ENCODE measurements at regions not wholly inside any gene's neighbourhood (a gene's known extent, or its start where the extent isn't known, plus 50 kb on each side); places are given as distances from the start of the nearest gene placed in this dataset.

DNA sequence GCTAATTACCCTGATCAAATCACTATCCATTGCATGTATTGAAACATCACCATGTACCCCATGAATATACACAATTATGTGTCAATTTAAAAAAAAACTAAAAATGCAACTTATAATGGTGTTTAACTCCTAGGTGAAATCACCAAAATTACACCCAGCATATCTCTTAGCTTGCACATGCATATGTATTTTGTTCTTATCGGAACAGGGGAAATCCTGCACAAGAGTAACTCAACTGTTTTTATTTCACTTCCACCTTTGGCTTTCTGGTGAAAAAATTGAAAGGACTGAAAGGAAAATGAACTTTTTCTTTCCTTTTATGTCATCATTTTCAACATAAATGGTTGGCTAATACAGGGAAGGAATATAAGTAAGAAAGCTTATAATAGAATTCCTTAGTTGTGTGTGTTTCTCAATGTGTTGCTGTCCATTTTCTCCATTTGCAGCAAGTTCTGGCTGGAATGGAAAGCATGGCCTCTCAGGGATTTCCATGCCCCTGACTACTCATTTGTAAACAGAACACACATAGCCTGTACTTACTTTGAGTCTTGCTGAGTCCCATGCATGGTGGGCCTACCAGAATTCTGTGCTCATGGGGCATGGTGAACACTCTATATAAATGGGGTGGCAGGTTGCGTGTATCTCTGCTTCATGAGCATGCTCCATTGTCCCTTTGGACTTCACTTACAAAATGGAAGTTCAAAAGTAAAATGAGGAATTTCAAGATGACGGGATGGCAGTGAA is 462.0 kb downstream of the HS3ST3B1 start:
- no peak for DNase-seq (ENCODE audit: low spot score)

DNA sequence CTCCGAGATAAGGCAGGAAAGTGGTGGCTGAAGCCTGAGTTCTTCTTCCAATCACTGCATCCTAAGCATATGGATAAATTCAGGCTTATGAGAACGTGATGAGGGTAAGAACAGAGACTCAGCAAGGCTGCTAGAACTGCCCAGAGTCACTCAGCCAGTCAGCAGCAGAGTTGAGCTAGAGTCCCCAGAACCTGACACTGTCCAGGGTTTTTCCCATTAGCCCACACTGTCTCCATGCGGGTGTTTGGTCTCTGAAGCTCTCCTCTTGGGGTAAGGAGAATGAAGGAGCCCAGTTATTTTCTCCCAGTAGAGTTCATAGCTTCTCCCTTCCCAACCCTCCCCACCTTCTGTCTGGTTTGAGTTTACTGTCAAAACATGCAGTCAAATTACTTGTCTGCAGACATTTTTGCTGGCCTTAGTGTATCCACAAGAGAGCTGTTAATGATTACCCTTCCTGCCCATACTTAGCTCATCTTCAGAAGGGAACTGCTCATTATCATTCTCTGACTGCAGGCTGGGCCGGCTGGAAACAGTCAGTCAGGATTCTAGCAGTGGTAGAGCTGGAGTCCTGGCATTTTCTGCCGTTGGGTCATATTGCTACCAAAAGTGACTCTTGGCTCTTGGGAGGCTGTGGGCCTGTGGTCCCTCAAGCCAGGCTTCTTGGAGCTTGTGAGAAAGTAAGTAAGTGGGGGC is 460.0 kb downstream of the HS3ST3B1 start:
- no peak for DNase-seq (ENCODE audit: low spot score)

DNA sequence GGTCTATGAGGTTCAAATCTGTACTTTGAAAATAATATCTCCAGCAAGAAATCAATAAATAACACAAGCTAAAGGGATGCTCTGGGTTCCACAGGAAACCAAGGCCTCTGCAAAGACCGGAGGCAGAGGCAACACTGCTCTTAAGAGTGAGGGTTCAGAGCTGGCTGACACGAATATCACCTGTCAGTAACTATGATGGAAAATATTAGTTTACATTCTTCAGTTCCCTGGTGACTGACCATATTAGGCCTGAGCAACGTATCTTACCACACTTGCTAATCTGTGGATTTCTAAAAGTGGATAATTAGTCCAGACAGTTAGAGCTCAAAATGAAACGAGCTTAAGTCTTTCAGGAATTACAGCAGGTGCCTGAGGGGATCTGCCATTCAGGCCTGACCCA is 459.3 kb downstream of the HS3ST3B1 start:
- no peak for DNase-seq (ENCODE audit: low spot score)

DNA sequence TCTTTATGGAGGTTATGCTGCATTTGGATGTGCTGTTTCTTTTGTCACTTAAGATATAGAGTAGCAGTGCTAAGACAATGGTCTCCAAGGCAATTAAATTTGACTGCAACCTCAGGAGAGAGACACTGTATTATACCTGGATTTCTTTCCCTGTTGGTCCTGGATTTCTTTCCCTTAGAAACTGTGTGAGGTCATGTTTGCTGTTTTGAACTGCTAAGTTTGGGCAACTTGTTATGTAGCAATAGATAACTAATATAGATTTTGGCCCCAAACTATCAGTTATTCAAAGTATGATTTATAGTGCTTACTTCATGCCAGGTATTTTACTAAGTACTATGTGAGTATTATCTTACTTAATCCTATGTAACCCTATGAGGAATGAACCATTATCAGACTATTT is 458.4 kb downstream of the HS3ST3B1 start:
- DNase-seq (ENCODE audit: low spot score) = no peak

DNA sequence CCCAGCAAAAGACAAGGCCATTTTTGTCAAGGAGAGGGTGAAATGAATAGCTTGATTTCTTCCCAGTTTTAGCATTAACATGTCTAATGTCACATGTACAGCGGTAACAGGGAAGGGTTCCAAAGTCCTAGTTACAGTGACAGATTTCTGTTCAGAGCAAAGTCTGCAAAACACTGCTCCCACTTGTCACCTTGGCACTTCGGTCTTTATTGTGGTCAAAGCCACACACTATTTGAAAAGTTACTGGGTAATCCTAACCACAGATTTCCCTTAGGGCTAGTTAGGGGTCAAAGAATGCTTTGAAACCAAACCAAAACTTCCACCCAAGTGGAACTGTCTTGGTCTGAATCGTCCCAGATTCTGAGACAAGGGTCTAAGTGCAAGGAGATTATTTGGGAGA is 455.6 kb downstream of the HS3ST3B1 start:
- DNase-seq (ENCODE audit: low spot score) = no peak

DNA sequence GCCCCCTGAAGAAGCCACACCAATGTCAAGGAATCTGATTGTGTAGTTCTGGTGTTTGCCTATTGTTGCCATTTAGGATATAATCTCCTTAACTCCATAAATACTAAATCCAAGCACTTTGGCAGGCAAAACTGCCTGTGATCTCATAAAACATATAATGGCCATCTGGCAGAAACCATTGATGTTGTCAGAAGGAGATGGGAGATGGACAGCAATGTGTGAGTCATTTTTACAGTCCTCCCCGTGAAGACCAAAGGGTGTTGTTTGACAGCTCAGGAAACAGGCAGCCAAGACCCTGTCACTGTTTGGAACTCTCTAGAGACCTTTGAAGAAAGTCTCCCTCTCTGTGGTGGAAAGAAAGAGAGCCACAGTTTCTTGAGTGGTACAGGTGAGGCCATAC is 454.1 kb downstream of the HS3ST3B1 start:
- no peak for DNase-seq (ENCODE audit: low spot score)

DNA sequence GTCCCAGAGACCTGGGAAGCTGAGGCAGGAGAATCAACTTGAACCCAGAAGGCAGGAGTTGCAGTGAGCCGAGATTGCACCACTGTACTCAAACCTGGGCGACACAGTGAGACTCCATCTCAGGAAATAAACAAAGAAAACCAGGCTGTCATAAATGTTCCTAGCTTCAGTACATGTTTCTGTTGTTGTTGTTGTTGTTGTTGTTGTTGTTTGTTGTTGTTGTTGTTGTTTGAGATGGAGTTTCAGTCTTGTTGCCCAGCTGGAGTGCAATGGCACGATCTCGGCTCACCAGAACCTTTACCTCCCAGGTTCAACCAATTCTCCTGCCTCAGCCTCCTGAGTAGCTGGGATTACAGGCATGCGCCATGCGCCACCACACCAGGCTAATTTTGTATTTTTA is 452.5 kb downstream of the HS3ST3B1 start:
- DNase-seq (ENCODE audit: low spot score) = no peak

DNA sequence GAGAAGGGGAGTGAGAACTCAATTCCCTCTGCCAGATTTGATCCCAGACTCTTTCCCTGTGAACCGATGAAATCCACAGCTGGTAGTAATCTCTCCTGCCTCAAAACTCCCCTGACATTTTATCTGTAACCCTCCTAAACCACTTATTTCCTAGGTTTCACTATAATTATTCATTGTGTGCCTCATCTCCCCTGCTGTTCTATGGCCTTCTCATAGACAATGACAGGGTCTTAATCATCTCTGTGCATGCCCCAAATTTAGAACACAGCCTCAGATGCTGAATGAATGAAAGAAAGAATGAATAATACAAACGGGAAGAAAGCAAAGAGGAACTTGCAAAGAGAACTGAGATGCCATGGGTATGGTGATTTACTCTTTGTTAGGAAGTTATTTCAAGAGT is 451.1 kb downstream of the HS3ST3B1 start:
- DNase-seq (ENCODE audit: low spot score) = no peak

DNA sequence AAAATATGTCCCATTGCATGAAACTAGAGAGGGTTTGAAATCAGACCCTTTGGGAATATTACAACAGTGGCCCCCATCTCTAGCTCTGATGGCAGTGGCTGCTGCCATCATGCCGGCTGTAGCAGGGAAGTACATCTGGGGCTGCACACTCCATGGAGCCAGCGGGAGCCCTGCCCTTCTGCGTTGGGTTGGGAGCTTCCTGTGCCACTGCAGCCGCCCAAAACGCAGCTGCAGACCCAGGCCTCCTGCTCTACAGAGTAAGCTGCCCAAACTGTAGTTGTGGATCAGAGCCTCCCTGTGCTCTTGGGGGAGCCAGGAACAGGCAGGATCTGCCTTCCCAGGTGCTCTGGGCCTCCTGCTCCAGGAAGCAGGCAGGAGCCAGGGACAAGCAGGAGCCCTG is 450.0 kb downstream of the HS3ST3B1 start:
- DNase-seq (ENCODE audit: low spot score) = no peak

DNA sequence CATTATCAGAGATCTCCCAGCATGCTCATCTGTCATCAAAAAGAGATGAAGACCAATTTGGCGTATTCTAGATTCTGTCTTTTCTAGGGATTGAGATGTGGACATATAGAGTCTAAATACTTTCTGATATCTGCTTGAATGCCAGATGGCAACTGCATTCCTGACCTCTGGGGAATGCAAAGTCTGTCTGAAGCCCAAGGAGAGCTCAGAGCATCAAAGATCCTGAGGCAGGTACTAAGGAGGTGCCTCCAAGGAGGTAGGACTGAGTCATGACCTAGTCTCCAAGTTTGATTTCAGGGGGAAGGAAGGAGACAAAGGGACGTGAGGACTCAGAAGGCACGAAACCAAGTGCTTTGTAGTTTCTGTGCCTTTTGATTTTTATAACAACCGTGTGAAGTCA is 448.4 kb downstream of the HS3ST3B1 start:
- DNase-seq (ENCODE audit: low spot score) = no peak

DNA sequence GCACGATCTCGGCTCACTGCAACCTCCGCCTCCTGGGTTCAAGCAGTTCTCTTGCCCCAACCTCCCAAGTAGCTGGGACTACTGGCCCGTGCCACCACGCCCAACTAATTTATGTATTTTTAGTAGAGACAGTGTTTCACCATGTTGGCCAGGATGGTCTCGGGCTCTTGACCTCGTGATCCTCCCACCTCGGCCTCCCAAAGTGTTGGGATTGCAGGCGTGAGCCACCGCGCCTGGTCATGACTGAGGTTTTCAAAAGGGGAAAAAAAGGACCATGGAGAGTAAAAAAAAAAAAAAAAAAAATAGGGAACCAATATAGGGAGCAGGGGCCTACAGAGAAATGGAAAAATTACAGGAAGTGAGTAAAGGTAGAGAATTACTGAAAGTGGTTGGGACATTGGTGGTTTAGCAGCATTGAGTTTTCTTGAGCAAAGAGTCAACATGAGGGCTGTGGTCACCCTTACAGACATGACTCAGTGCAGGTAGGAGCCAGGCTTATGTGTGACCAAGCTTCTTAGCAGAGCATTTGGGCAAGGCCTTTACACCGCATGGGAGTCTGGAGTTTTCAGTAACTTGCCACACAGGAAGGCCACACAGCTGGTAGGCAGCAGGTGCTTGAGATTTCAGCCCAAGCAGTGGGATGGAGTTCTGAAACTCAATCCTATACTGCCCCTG is 447.3 kb downstream of the HS3ST3B1 start:
- no peak for DNase-seq (ENCODE audit: low spot score)

DNA sequence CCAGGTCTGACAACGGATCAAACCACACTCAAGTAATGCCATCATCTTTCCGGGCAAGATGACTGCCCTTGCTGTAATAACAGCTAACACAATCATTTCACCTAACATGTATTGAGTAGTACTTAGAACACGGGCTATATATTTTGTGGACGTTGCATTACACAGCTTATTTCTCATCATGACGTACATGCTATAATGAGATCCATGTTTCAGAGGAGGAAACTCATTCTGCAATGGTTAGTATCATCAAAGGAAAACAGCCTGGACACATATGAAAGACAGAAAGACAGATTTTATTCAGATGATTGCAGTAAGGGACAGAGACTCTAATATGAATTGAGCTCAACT is 446.7 kb downstream of the HS3ST3B1 start:
- DNase-seq (ENCODE audit: low spot score) = no peak

DNA sequence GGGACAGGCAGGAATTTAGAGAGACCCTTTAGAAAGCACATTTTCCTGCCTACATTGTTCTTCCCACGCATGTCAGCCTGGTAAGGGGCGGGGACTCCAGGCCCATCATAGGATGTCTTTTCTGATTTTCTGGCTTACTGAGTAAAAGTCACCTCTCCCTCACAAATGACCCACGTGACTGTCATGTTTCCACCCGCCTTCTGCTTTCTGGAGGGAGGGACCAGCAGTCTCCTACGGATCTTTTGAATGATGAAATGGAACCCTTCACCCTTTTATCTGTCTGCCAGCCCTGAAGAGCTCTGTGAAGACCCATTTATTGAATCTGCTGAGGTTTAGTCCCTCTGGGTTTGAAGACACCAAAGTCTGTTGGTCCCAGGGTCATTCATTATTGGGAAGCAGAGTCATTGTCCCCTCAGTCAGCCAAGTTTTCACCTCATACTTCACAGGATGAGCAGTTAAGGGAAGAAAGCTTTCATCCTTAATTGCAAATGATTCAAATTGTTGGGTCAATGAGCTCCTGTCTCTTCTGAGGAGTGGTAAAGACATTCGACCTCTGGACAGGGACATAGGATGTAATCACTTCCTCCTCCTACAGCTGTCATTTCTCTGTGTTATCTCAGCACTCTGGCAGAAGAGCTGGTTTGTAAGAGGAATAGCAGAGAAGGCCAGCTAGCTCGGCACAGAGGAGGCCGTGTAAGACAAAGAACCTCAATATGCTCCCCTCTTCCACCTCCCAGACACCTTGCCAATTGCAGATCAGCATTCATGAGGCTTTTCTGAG is 446.1 kb downstream of the HS3ST3B1 start:
- no peak for DNase-seq (ENCODE audit: low spot score)

DNA sequence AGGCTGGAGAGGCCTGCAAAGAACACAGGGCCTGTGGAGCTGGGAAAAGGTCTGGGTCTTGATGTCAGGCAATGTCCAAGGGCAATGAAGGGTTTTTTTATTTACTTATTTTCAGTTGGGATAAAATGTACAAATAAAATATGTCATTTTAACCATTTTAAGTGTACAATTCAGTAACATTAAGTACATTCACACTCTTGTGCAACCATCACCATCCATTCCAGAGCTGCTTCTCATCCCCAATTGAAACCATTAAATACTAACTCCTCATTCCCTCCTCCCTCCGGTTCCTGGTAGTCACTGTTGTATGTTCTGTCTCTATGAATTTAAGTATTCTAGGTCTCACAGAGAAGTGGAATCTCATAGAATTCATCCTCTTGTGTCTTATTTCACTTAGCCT is 444.7 kb downstream of the HS3ST3B1 start:
- no peak for DNase-seq (ENCODE audit: low spot score)

DNA sequence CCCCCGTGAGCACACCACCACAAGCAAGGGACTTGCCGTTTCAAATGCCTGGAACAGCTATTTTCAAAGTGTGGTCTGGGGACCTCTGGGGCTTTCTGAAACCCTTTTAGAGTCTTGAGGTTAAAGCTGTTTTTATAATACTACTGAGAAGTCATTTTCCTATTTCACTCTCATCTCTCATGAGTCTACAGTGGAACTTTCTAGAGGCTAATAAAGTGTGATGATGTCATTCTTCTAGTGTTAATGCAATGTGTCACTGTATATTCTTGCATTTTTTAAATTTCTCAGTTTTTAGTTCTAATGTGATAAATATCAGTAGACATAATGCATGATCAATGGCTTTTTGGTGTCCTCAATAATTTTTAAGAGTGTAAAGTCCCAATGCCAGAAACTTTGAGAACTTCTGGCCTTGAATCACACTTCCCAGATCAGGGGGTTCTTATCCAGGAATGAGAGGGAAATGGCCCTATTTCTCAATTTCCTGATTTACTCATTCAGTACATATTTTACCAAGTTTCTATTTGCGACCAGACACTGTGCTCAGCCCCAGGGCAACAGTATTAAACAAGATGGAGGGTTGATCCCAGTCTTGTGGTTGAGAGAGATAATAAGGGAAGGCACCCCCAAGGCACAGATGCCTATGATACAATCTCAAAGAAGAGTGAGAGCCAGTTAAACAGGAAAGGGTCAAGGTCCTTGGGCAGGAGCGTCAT is 444.0 kb downstream of the HS3ST3B1 start:
- no peak for DNase-seq (ENCODE audit: low spot score)

DNA sequence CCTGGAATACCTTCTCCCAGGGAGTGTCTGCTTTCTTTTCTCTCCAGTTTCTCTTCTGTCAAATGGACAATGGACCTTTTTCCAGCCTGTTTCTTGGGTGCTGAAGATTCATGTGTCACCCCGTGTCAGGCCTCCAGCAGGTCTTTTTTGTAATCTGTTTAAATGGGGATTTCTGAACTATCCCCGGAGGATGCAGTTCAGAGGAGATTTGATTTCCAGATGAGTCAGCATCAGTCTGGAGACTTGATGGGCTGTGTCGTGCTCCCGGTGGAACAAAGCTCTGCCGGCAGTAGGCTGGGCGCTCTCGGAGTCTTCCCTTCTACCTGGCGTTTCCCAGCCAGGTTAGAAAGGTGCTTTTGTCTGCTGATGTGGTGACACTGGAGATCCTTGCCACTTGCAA is 440.6 kb downstream of the HS3ST3B1 start:
- no peak for DNase-seq (ENCODE audit: low spot score)

DNA sequence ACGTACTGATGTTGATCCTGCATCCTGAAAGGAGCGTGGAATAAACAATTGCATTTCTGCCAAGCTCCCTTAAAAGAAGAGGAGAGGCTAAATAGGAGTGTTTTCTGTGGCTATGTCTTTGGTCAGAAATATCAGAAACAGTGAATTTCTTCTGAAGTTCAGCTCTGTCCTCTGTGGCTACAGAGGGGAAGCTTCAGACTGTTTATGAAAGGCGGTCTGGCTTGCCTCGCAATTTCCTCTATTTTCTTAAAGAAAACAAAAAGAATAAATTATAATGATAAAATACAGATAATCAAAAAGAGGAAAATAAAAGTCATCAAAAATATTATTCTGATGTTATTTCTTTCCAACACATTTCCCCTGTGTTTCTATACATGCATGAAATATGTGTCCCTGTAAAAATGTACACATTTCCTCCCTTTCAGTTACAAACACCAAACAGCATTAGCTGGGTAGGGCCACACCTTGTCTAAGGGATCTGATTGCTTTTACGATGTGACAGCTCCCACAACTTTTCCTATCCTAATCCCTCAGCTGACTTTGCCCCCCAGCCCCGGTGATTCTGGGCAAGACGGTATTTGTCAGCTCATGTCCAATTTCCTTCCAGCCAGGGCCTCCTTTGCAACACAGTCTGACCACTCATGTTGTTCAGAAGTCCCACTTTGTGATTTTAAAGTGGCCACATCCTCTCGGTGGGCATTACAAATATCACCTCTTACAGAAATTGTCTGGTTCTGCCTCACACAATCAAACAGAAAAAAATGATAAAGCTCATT is 439.0 kb downstream of the HS3ST3B1 start:
- DNase-seq (ENCODE audit: low spot score) = no peak

DNA sequence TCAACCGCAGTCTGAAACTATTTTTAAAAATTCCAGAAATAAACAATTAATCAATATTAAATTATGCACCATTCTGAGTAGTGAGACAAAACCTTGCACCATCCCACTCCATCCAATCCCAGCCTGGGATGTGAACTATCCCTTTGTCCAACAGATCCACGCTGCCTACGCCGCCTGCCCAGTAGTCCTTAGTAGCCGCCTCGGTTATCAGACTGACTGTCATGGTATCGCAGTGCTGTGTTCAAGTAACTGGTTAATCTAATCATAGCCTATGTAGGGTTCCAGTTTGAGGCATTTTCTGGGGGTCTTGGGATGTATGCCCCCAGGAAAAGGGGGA is 437.7 kb downstream of the HS3ST3B1 start:
- DNase-seq (ENCODE audit: low spot score) = no peak

DNA sequence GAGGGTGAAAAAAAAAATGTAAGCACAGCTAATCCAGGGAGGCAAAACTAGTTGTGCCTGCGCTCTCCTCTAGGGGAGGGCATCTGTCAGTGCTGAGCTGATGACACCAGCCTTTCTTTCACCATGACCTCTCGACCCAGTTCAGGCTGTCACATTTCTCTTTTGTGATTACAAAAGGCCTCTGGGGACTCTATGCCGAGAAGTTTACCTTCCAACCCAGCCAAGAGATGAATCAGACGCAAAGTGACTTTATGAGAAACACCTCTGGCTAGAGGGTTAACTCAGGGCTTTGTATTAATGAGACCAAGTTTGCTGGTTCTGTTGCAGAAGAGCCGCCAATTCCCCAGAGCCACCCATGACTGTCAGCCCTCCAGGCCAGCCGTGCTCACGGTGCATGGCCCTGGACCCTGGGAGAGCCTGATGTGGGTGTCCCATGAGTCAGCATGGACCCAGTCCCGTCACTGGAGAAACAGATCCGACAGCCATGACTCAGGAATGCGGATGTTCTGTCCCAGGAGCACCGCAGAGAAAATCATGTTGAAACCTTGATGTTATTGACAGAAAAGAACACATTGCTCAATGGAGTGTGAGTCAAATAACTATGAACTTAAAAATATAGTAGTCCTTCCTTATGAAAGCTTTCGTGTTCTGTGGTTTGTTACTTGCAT is 437.2 kb downstream of the HS3ST3B1 start:
- DNase-seq (ENCODE audit: low spot score) = no peak

DNA sequence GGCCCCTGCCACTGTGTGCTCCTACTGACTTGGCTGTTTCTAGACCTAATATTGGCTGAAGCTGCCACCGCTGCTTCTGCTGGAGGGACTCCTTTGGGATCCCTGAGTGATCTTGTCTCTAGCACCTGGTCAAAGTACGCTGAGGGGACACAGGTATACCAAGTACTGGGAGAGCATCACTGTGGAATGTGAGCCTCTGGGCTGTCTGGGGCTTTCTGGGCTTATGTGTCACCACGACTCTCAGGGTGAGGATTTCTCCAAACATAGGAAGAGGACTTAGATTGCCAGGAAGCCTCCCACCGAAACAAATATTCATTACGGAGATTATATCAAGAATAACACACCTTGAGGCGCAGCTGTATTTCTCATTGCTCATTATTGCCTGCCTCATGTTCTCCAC is 435.8 kb downstream of the HS3ST3B1 start:
- no peak for DNase-seq (ENCODE audit: low spot score)

All from SK-N-DZ (cell line).